B cell (primary cell): ENCODE measurements at regions not wholly inside any gene's neighbourhood (a gene's known extent, or its start where the extent isn't known, plus 50 kb on each side); places are given as distances from the start of the nearest gene placed in this dataset.

Experiments used
- ATAC-seq: fragments of 200-7000 bp; cut with Tn5 transposase; one replicate; pipeline ENCODE4 v1.10.0; 2021; ENCODE audit warnings: low read depth, mild to moderate bottlenecking, moderate number of reproducible peaks, moderate library complexity
- CTCF ChIA-PET: fragments of 350-600 bp; sonication (Branson Sonifier 250); formaldehyde crosslinking; loops from one replicate; lab custom pipeline; 2021; ENCODE audit warnings: antibody characterized with exemption, inconsistent platforms; lab: Charles Lee
- POLR2A ChIA-PET: fragments of 350-600 bp; sonication (Branson Sonifier 250); formaldehyde crosslinking; loops from one replicate; lab custom pipeline; 2021; ENCODE audit warnings: antibody characterized with exemption; lab: Charles Lee
- DNase-seq: peaks from one replicate; pipeline ENCODE4 v3.0.0; 2013
- H2AFZ ChIP-seq: 2 replicates; pipeline ENCODE4 v1.6.1; 2012; ENCODE audit warnings: mild to moderate bottlenecking, low read depth, low read length; ENCODE audit not compliant: insufficient read depth, poor library complexity, severe bottlenecking
- H3K27ac ChIP-seq, 2 donors: 1 replicate in 1 of 2; 2 replicates in 1 of 2; pipeline ENCODE4 v1.5.1; 2012 to 2013; ENCODE audit warnings: low read length in 2 of 2, mild to moderate bottlenecking in 2 of 2, moderate library complexity in 1 of 2
- H3K27me3 ChIP-seq, 4 experiments: fragments of 200-600 bp in 1 of 4; sonication (generic) in 1 of 4; replicated peaks in 1 of 4; 1 replicate in 2 of 4; 2 replicates in 2 of 4; pipeline versions ENCODE4 v1.6.1 to v1.7.0; 2013 to 2016; ENCODE audit warnings: low read length in 3 of 4, mild to moderate bottlenecking in 2 of 4, mixed read lengths in 1 of 4, moderate library complexity in 1 of 4; ENCODE audit not compliant: insufficient read depth in 4 of 4, control insufficient read depth in 3 of 4; ENCODE audit errors: control extremely low read depth in 1 of 4
- H3K36me3 ChIP-seq, 2 experiments: replicated peaks in 1 of 2; 1 replicate in 1 of 2; 2 replicates in 1 of 2; pipeline versions ENCODE4 v1.6.1 to v1.7.1; 2013; ENCODE audit warnings: low read length in 1 of 2; ENCODE audit not compliant: insufficient read depth in 2 of 2, control insufficient read depth in 1 of 2; ENCODE audit errors: control extremely low read depth in 1 of 2, extremely low read depth in 1 of 2
- H3K4me1 ChIP-seq, 2 donors: fragments of 200-600 bp in 1 of 2; sonication (generic) in 1 of 2; 1 replicate in 1 of 2; 2 replicates in 1 of 2; pipeline versions ENCODE4 v1.5.1 to v1.6.1; 2013 to 2017; ENCODE audit warnings: low read length in 2 of 2; ENCODE audit not compliant: control insufficient read depth in 2 of 2, insufficient read depth in 2 of 2
- H3K4me2 ChIP-seq: replicated peaks from 2 replicates; pipeline ENCODE3; 2012; ENCODE audit warnings: mild to moderate bottlenecking, low read depth, low read length; ENCODE audit not compliant: poor library complexity, severe bottlenecking
- H3K4me3 ChIP-seq, 5 experiments: fragments of 200-600 bp in 1 of 5; sonication (generic) in 1 of 5; 1 replicate in 3 of 5; 2 replicates in 2 of 5; pipeline versions ENCODE4 v1.5.1 to v1.7.0; 2011 to 2016; ENCODE audit warnings: low read length in 4 of 5, mild to moderate bottlenecking in 4 of 5, low read depth in 2 of 5, control low read depth in 1 of 5, moderate library complexity in 1 of 5; ENCODE audit not compliant: insufficient read depth in 1 of 5; ENCODE audit errors: control extremely low read depth in 1 of 5, extremely low read depth in 1 of 5
- H3K79me2 ChIP-seq: fragments of 200-600 bp; sonication (generic); one replicate; pipeline ENCODE4 v1.6.0; 2016; ENCODE audit warnings: low read length; ENCODE audit not compliant: control insufficient read depth, insufficient read depth
- H3K9ac ChIP-seq: fragments of 200-600 bp; sonication (generic); 2 replicates; pipeline ENCODE4 v1.6.1; 2017; ENCODE audit warnings: mild to moderate bottlenecking, low read length, moderate library complexity
- H3K9me3 ChIP-seq, 3 donors: one replicate each; pipeline versions ENCODE4 v1.6.1 to v1.7.1; 2013; ENCODE audit warnings: low read length in 2 of 3; ENCODE audit not compliant: control insufficient read depth in 2 of 3, insufficient read depth in 1 of 3; ENCODE audit errors: control extremely low read depth in 1 of 3
- H4K20me1 ChIP-seq: 2 replicates; pipeline ENCODE4 v1.6.0; 2012; ENCODE audit warnings: mild to moderate bottlenecking, low read length; ENCODE audit not compliant: insufficient read depth, control insufficient read depth, poor library complexity, severe bottlenecking
- H3K27ac Mint-ChIP-seq: one replicate; pipeline ENCODE4 v1.8.0; 2021; ENCODE audit warnings: mixed read lengths
- H3K27me3 Mint-ChIP-seq: one replicate; pipeline ENCODE4 v1.8.0; 2021; ENCODE audit warnings: mixed read lengths
- H3K4me1 Mint-ChIP-seq: one replicate; pipeline ENCODE4 v1.8.0; 2021; ENCODE audit warnings: mixed read lengths
- H3K4me3 Mint-ChIP-seq: one replicate; pipeline ENCODE4 v1.8.0; 2021; ENCODE audit warnings: mixed read lengths
- H3K9me3 Mint-ChIP-seq: one replicate; pipeline ENCODE4 v1.8.0; 2022; ENCODE audit warnings: mixed read lengths; ENCODE audit not compliant: insufficient read depth
- EZH2 ChIP-seq: IDR thresholded peaks from 2 replicates; pipeline ENCODE4 v1.6.1; 2012; ENCODE audit warnings: borderline replicate concordance, low read depth, mild to moderate bottlenecking, moderate library complexity, low read length; ENCODE audit not compliant: insufficient read depth, poor library complexity, severe bottlenecking
- WGBS: methylation state at CpG from one replicate; pipeline ENCODE4 v1.1.5; 2013; ENCODE audit warnings: missing lambda C conversion rate; ENCODE audit not compliant: insufficient coverage; 5-methylcytosine and 5-hydroxymethylcytosine counted together
- intact Hi-C: fragments of 100-400 bp; cut with micrococcal nuclease; formaldehyde crosslinking; loops from one replicate; pipeline ENCODE4 v1.10.0; 2022
- TF ChIP-seq, protein P1 (sequence below): fragments of 200-600 bp; IDR thresholded peaks from one replicate; pipeline ENCODE4 v1.8.0; 2022; ENCODE audit warnings: antibody characterized with exemption, mild to moderate bottlenecking

DNA sequence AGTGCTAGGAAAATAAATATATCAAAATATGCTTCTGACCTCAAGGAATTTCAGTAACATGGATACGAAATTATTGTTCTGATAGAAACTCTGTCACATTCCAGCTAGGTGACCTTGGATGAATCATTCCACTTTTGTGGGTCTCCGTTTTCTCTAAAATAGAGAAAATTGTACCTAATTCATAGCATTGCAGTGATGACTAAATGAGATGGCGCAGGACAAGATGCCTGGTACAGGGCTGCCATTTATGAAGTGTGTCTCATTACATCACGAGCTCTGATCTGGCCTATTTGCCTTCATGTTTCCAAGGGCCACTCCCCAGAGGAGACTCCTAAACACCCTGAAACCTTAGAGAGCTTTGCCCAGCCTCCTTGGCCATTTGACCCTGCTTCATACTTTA lies 480.0 kb upstream of the USP24 start:
- H3K27ac Mint-ChIP-seq, result no peak overlapping the region
- H3K9me3 Mint-ChIP-seq, result no peaks in the 10 kb centered on the region
- no peak for ATAC-seq
- Histone ChIP-seq H3K27me3 (peaks cover 0 to 3% (median 0%) of the 10 kb centered on the region in 4 experiments), H3K79me2 (no peaks in the 10 kb centered on the region), H3K27ac (no peak overlapping the region), H2AFZ (no peak overlapping the region), H3K4me1 (no peaks in the 10 kb centered on the region), H3K4me3 (no peak overlapping the region), H4K20me1 (no peaks in the 10 kb centered on the region), H3K4me2 (no peak overlapping the region), H3K9me3 (no peaks in the 10 kb centered on the region), H3K36me3 (no peaks in the 10 kb centered on the region), H3K9ac (no peak overlapping the region)
- TF ChIP-seq, protein P1, sequence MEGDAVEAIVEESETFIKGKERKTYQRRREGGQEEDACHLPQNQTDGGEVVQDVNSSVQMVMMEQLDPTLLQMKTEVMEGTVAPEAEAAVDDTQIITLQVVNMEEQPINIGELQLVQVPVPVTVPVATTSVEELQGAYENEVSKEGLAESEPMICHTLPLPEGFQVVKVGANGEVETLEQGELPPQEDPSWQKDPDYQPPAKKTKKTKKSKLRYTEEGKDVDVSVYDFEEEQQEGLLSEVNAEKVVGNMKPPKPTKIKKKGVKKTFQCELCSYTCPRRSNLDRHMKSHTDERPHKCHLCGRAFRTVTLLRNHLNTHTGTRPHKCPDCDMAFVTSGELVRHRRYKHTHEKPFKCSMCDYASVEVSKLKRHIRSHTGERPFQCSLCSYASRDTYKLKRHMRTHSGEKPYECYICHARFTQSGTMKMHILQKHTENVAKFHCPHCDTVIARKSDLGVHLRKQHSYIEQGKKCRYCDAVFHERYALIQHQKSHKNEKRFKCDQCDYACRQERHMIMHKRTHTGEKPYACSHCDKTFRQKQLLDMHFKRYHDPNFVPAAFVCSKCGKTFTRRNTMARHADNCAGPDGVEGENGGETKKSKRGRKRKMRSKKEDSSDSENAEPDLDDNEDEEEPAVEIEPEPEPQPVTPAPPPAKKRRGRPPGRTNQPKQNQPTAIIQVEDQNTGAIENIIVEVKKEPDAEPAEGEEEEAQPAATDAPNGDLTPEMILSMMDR, result no peak
- TF ChIP-seq EZH2, result no peak
- H3K4me1 Mint-ChIP-seq, result no peaks in the 10 kb centered on the region
- ChIA-PET CTCF (interaction anchor here (0.6 kb wide), 1 partner anchor 903 kb away, joined by 3 read pairs; no protein-coding TSS in a partner anchor), POLR2A (no interaction called here)
- peaks cover 7% of the 10 kb centered on the region for H3K27me3 Mint-ChIP-seq
- WGBS, result 92% methylated on average over 2 of the region's 4 CpGs
- intact Hi-C loops, result no loop called here
- no peak for DNase-seq
- no peak overlapping the region for H3K4me3 Mint-ChIP-seq

DNA sequence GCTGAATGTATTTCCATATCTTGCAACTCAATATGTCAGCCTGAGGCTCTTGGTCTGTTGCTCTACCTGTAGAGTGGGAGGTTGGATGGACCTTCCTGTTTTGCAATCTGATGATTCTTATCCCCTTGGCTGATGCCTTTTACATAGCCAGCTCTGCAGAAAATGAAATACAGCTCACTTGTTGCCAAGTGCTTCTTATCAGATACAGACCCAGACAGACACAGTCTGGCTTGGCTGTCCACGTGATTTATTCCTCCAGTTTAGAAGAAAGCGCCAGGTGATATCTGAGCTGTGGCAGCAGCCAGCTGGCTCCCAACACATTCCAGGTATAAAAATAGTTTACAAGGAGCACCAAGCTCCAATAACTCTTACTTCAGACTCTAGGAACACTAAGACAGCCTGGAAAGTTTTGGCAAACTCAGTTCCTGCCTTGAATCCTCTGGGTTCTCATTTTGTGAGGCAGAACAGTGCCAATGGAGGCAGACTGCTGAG lies 479.2 kb upstream of the USP24 start:
- WGBS, result 94% methylated on average over 2 of the region's 2 CpGs
- Mint-ChIP-seq H3K27ac (no peak overlapping the region), H3K4me3 (no peak overlapping the region), H3K4me1 (no peaks in the 10 kb centered on the region), H3K9me3 (no peaks in the 10 kb centered on the region), H3K27me3 (peaks cover 7% of the 10 kb centered on the region)
- H4K20me1 ChIP-seq, result no peaks in the 10 kb centered on the region
- H3K9ac ChIP-seq, result no peak overlapping the region
- ATAC-seq, result no peak
- no peak for TF ChIP-seq EZH2
- TF ChIP-seq, protein P1, result no peak
- DNase-seq, result no peak
- H3K4me1 ChIP-seq, result no peaks in the 10 kb centered on the region
- no peak overlapping the region for H3K4me2 ChIP-seq
- no peak overlapping the region for H3K27ac ChIP-seq
- H3K36me3 ChIP-seq, result no peaks in the 10 kb centered on the region
- no peak overlapping the region for H3K4me3 ChIP-seq
- H2AFZ ChIP-seq, result no peak overlapping the region
- intact Hi-C loops, result no loop called here
- peaks cover 0 to 3% (median 0%) of the 10 kb centered on the region in 4 experiments for H3K27me3 ChIP-seq
- POLR2A ChIA-PET, result no interaction called here
- CTCF ChIA-PET, result no interaction called here
- H3K9me3 ChIP-seq, result no peaks in the 10 kb centered on the region
- H3K79me2 ChIP-seq, result no peaks in the 10 kb centered on the region
